ENCODE measurements at regions not wholly inside any gene's neighbourhood (a gene's known extent, or its start where the extent isn't known, plus 50 kb on each side); places are given as distances from the start of the nearest gene placed in this dataset.

DNA sequence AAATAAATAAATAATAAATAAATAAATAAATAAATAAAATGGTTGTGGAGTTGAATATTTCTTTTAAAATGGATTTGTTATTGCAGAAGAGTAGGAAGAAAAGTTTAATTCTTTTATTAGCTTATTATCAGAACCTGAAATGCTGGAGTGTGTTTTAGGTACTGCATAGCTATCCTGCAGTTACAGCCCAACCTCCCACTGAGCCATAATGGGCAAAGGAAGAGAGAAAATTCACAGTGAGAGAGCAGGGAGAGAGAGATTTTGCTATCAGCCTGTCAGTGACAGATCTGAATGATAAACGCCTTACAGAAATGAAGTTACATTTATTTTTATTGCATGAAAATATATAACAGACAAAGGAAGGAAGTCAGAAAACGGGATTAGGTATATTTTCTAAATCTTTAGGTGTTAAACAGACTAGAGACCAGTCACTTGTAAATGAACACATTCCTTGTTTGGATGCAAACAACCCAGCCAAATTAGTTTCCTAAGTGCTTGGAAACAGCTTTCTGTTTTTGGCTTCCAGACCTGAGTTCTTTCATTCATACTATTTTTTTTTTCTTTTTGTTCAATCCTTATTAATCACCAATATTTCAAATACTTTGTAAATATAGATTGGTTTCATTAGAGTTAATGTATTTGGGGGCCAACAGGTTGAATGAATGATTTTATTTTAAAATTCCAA is 425.3 kb downstream of the USP25 start:
- intact Hi-C loops (cut with DNase I, micrococcal nuclease), result no loop called here

DNA sequence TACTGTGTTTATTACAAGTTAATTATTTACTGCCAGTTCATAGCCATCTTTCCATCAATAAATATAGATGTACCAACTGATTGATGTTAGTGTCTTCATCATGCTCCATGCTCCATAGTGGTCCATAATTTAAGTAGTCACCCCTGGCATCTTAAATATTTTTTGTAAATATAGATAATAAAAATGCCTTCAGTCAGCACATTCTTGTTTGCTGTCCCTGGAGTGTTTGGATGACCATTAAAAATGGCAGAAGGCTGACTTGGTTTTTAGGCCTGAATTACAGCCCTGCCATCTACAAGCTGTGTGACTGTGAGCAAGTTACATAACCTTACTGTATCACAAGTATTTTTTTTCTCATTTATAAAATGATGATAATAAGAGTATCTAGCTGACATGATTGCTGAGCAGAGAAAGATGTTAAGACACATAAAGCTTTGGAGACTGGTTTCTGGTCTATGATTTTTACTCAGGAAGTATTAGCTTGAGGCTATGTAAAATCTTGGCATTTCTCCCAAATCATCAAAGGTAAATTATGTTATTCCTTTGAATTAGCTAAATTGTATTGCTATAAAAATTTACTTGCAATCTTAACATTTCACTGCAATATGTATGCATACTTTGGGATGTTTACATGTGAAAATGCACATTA is 427.2 kb downstream of the USP25 start:
- Histone ChIP-seq H3K4me1 (ENCODE audit: low read depth) (no peaks in the 10 kb centered on the region), H3K36me3 (ENCODE audit: low read depth) (no peaks in the 10 kb centered on the region), H3K9me3 (no peaks in the 10 kb centered on the region), H3K4me3 (no peak overlapping the region)
- intact Hi-C loops (cut with DNase I, micrococcal nuclease), result no loop called here
- DNase-seq (no peak), ATAC-seq (no peak)
- TF ChIP-seq, protein P1, sequence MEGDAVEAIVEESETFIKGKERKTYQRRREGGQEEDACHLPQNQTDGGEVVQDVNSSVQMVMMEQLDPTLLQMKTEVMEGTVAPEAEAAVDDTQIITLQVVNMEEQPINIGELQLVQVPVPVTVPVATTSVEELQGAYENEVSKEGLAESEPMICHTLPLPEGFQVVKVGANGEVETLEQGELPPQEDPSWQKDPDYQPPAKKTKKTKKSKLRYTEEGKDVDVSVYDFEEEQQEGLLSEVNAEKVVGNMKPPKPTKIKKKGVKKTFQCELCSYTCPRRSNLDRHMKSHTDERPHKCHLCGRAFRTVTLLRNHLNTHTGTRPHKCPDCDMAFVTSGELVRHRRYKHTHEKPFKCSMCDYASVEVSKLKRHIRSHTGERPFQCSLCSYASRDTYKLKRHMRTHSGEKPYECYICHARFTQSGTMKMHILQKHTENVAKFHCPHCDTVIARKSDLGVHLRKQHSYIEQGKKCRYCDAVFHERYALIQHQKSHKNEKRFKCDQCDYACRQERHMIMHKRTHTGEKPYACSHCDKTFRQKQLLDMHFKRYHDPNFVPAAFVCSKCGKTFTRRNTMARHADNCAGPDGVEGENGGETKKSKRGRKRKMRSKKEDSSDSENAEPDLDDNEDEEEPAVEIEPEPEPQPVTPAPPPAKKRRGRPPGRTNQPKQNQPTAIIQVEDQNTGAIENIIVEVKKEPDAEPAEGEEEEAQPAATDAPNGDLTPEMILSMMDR (IDR thresholded peaks at IDR 0.05), result no peak

More for the DNA sequence above, 425.3 kb downstream of the USP25 start:
- no peak for ATAC-seq
- no peak overlapping the region for H3K4me3 ChIP-seq
- DNase-seq, result no peak
- TF ChIP-seq, protein P1 (IDR thresholded peaks at IDR 0.05), result no peak
- H3K9me3 ChIP-seq, result no peaks in the 10 kb centered on the region
- H3K36me3 ChIP-seq (ENCODE audit: low read depth), result no peaks in the 10 kb centered on the region
- no peaks in the 10 kb centered on the region for H3K4me1 ChIP-seq (ENCODE audit: low read depth)

DNA sequence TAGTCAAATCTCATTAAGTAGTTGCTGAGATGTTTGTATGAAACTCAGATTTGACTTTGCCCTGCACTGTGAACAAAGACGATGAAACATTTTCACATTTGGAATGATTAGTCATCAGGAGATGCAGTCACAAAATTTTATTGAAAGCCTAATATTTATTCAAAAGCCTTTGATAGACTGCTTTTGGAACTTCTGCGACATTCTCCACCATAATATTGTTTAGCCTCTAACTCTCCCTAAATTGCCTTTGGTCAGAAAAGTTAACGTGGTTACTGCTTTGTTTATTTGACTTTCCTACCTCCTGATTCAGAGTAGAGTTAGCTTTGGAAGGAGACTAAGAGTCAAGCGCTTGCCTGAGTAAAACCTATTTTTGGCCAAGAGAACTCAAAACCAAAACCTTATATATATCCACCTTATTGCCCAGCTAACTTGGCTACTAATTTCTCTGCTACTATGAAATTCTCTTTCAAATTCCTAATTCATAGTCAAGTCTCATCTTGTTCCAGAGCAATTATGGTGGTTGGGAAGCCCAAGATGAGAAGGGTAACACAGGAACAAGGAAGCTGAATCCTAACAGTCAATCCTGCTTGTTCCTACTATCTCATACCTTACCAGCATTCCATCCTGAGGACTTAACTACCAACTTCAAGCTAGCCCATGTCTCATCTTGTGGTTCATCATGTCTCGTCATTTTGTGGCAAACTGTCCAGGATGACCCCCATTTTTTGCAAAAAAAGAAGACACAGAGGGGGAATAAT is 429.6 kb downstream of the USP25 start:
- no peaks in the 10 kb centered on the region for H3K9me3 ChIP-seq
- H3K4me1 ChIP-seq (ENCODE audit: low read depth), result no peaks in the 10 kb centered on the region
- TF ChIP-seq, protein P1 (IDR thresholded peaks at IDR 0.05), result no peak
- no peaks in the 10 kb centered on the region for H3K36me3 ChIP-seq (ENCODE audit: low read depth)
- intact Hi-C loops (cut with DNase I, micrococcal nuclease), result no loop called here
- no peak for DNase-seq
- ATAC-seq, result no peak
- H3K4me3 ChIP-seq, result no peak overlapping the region

DNA sequence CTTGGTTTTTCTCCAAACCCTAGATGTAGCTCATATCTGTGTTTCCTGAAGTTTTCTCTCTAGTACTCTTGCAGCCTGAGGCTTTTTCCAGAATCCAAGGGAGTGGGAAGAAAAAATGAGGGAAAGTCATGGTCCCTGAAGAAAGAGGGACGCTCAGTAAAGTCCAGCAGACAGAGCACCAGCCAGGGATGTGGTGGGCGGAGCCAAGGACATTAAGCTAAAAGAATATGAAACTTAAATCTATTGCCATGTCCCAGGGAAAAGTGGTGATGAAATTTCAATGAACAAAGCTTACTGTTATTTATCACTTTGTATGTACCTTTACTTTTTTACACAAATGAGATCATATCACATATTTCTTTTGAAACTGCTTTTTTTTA is 430.2 kb downstream of the USP25 start:
- TF ChIP-seq, protein P1 (IDR thresholded peaks at IDR 0.05), result no peak
- H3K4me3 ChIP-seq, result no peak overlapping the region
- H3K4me1 ChIP-seq (ENCODE audit: low read depth), result no peaks in the 10 kb centered on the region
- H3K36me3 ChIP-seq (ENCODE audit: low read depth), result no peaks in the 10 kb centered on the region
- ATAC-seq (no peak), DNase-seq (no peak)
- intact Hi-C loops (cut with DNase I, micrococcal nuclease), result no loop called here
- H3K9me3 ChIP-seq, result no peaks in the 10 kb centered on the region

DNA sequence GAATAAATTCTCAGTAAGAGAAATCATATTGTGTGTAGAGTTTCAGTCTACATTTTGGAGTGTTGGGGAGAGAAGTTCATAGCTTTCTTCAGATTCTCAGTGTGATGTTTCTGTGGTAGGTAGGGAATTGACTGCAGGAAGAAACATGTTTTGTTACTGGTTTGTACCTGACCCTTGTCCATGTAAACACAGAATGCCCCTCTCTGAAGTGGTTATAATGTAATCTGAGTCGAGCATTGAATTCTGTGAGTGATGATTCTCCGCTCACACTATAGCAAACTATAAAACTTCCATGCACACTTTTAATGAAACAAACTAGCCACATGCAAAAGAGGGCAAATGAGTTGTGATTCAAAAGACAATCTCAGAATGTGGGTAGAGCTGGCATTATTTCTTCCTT is 433.2 kb downstream of the USP25 start:
- intact Hi-C loops (cut with DNase I, micrococcal nuclease), result no loop called here
- no peaks in the 10 kb centered on the region for H3K9me3 ChIP-seq
- TF ChIP-seq, protein P1 (IDR thresholded peaks at IDR 0.05), result no peak
- ATAC-seq, result no peak
- H3K4me3 ChIP-seq, result no peak overlapping the region
- no peaks in the 10 kb centered on the region for H3K36me3 ChIP-seq (ENCODE audit: low read depth)
- DNase-seq, result no peak
- H3K4me1 ChIP-seq (ENCODE audit: low read depth), result no peaks in the 10 kb centered on the region

Measured in mucosa of descending colon (tissue), 3 donors.